ENCODE measurements at regions not wholly inside any gene's neighbourhood (a gene's known extent, or its start where the extent isn't known, plus 50 kb on each side); places are given as distances from the start of the nearest gene placed in this dataset. TPM values are rescaled to one million over a fixed set of nuclear protein-coding genes. Genes with fewer than 3 reads are reported as not detected.

GRCh38 chr3:118838871-118839270 is 195.8 kb downstream of the IGSF11 start:
- no peak for TF ChIP-seq CTCF (IDR thresholded peaks at IDR 0.05)
- no peak overlapping the region for H3K27ac Mint-ChIP-seq
- H3K4me1 Mint-ChIP-seq (ENCODE audit: low read depth), result peaks cover 12% of the 10 kb centered on the region; the same call in 1 of the 2 replicates
- no peak overlapping the region for H3K4me3 Mint-ChIP-seq
- H3K36me3 Mint-ChIP-seq (ENCODE audit: low read depth), result no peaks in the 10 kb centered on the region
- no peaks in the 10 kb centered on the region for H3K27me3 Mint-ChIP-seq (ENCODE audit: insufficient read depth)
- no peak for DNase-seq
- peaks cover 5% of the 10 kb centered on the region; the same call in 1 of the 2 replicates for H3K9me3 Mint-ChIP-seq

GRCh38 chr3:118842147-118842863 is 192.3 kb downstream of the IGSF11 start:
- peaks cover 12% of the 10 kb centered on the region; the same call in 1 of the 2 replicates for H3K4me1 Mint-ChIP-seq (ENCODE audit: low read depth)
- H3K36me3 Mint-ChIP-seq (ENCODE audit: low read depth), result no peaks in the 10 kb centered on the region
- H3K4me3 Mint-ChIP-seq, result peak overlapping the region; percentile 75
- no peaks in the 10 kb centered on the region for H3K27me3 Mint-ChIP-seq (ENCODE audit: insufficient read depth)
- no peak for DNase-seq
- no peak overlapping the region for H3K27ac Mint-ChIP-seq
- H3K9me3 Mint-ChIP-seq, result peaks cover 5% of the 10 kb centered on the region; the same call in 1 of the 2 replicates
- no peak for TF ChIP-seq CTCF (IDR thresholded peaks at IDR 0.05)

DNA sequence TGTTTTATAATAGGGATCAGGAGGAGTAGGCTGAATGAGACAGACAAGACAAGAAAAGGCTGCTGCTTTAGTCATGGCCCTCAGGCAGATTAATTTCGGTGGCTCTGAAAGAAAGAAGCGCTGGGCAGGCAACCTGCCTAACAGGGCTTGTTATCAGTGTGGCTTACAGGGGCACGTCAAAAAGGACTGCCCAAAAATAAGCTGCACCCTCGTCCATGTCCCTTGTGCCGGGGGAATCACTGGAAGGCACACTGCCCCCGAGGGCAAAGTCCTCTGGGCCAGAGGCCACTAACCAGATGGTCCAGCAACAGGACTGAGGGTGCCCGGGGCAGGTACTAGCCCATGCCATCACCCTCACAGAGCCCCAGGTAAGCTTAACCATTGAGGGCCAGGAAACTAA is 188.5 kb downstream of the IGSF11 start:
- peaks cover 6% of the 10 kb centered on the region; the same call in 1 of the 2 replicates for H3K9me3 Mint-ChIP-seq
- H3K27me3 Mint-ChIP-seq (ENCODE audit: insufficient read depth), result no peaks in the 10 kb centered on the region
- no peak overlapping the region for H3K27ac Mint-ChIP-seq
- H3K4me3 Mint-ChIP-seq, result no peak overlapping the region
- H3K36me3 Mint-ChIP-seq (ENCODE audit: low read depth), result no peaks in the 10 kb centered on the region
- peaks cover 12% of the 10 kb centered on the region for H3K4me1 Mint-ChIP-seq (ENCODE audit: low read depth)
- TF ChIP-seq CTCF (IDR thresholded peaks at IDR 0.05), result no peak
- DNase-seq, result no peak

Small RNA genes in the stretch of these regions (microRNA-seq; reads per million reads assigned to microRNA genes)
- not detected for gene MIR4447
